Activated CD8-positive, alpha-beta T cell treated with anti-CD3 and anti-CD28 coated beads for 36 hours (primary cell): ENCODE measurements at regions not wholly inside any gene's neighbourhood (a gene's known extent, or its start where the extent isn't known, plus 50 kb on each side); places are given as distances from the start of the nearest gene placed in this dataset.

ENCODE experiments used
- ATAC-seq: fragments of 200-7000 bp; cut with Tn5 transposase; one replicate; pipeline ENCODE4 v1.10.0; 2021; ENCODE audit warnings: mild to moderate bottlenecking, moderate library complexity
- CTCF ChIA-PET: fragments of 350-600 bp; sonication (Branson Sonifier 250); formaldehyde crosslinking; loops from one replicate; lab custom pipeline; 2021; ENCODE audit warnings: antibody characterized with exemption; lab: Charles Lee
- POLR2A ChIA-PET: fragments of 350-600 bp; sonication (Branson Sonifier 250); formaldehyde crosslinking; loops from one replicate; lab custom pipeline; 2021; ENCODE audit warnings: antibody characterized with exemption; lab: Charles Lee
- DNase-seq: peaks from one replicate; pipeline ENCODE4 v3.0.0-alpha.2; 2020
- H3K27ac Mint-ChIP-seq: one replicate; pipeline ENCODE4 v1.8.0; 2021; ENCODE audit warnings: mild to moderate bottlenecking, mixed read lengths
- H3K27me3 Mint-ChIP-seq: one replicate; pipeline ENCODE4 v1.8.0; 2021; ENCODE audit warnings: mixed read lengths
- H3K36me3 Mint-ChIP-seq: one replicate; pipeline ENCODE4 v1.8.0; 2021; ENCODE audit warnings: low read depth, mixed read lengths
- H3K4me1 Mint-ChIP-seq: one replicate; pipeline ENCODE4 v1.8.0; 2021; ENCODE audit warnings: low read depth, mixed read lengths
- H3K4me3 Mint-ChIP-seq: one replicate; pipeline ENCODE4 v1.8.0; 2021; ENCODE audit warnings: mild to moderate bottlenecking, moderate library complexity, mixed read lengths
- H3K9me3 Mint-ChIP-seq: one replicate; pipeline ENCODE4 v1.8.0; 2021; ENCODE audit warnings: mixed read lengths
- intact Hi-C: fragments of 100-400 bp; cut with micrococcal nuclease; formaldehyde crosslinking; loops from one replicate; pipeline ENCODE4 v1.10.0; 2022
- TF ChIP-seq, protein P1 (sequence below): fragments of 200-600 bp; IDR thresholded peaks from one replicate; pipeline ENCODE4 v1.8.0; 2022; ENCODE audit warnings: antibody characterized with exemption, mild to moderate bottlenecking

- TF ChIP-seq, protein P1, sequence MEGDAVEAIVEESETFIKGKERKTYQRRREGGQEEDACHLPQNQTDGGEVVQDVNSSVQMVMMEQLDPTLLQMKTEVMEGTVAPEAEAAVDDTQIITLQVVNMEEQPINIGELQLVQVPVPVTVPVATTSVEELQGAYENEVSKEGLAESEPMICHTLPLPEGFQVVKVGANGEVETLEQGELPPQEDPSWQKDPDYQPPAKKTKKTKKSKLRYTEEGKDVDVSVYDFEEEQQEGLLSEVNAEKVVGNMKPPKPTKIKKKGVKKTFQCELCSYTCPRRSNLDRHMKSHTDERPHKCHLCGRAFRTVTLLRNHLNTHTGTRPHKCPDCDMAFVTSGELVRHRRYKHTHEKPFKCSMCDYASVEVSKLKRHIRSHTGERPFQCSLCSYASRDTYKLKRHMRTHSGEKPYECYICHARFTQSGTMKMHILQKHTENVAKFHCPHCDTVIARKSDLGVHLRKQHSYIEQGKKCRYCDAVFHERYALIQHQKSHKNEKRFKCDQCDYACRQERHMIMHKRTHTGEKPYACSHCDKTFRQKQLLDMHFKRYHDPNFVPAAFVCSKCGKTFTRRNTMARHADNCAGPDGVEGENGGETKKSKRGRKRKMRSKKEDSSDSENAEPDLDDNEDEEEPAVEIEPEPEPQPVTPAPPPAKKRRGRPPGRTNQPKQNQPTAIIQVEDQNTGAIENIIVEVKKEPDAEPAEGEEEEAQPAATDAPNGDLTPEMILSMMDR = no peak
- H3K4me1 Mint-ChIP-seq = no peaks in the 10 kb centered on the region
- no peak overlapping the region for H3K4me3 Mint-ChIP-seq
- ChIA-PET POLR2A (no interaction called here), CTCF (no interaction called here)
- DNase-seq (no peak), ATAC-seq (no peak)
- H3K27ac Mint-ChIP-seq = no peak overlapping the region
- H3K9me3 Mint-ChIP-seq = no peaks in the 10 kb centered on the region
- intact Hi-C loops = no loop called here
- H3K27me3 Mint-ChIP-seq = peaks cover 3% of the 10 kb centered on the region
- no peaks in the 10 kb centered on the region for H3K36me3 Mint-ChIP-seq
Measured at GRCh38 chr14:104515059-104515810, 64.3 kb upstream of the C14orf180 start.

DNA sequence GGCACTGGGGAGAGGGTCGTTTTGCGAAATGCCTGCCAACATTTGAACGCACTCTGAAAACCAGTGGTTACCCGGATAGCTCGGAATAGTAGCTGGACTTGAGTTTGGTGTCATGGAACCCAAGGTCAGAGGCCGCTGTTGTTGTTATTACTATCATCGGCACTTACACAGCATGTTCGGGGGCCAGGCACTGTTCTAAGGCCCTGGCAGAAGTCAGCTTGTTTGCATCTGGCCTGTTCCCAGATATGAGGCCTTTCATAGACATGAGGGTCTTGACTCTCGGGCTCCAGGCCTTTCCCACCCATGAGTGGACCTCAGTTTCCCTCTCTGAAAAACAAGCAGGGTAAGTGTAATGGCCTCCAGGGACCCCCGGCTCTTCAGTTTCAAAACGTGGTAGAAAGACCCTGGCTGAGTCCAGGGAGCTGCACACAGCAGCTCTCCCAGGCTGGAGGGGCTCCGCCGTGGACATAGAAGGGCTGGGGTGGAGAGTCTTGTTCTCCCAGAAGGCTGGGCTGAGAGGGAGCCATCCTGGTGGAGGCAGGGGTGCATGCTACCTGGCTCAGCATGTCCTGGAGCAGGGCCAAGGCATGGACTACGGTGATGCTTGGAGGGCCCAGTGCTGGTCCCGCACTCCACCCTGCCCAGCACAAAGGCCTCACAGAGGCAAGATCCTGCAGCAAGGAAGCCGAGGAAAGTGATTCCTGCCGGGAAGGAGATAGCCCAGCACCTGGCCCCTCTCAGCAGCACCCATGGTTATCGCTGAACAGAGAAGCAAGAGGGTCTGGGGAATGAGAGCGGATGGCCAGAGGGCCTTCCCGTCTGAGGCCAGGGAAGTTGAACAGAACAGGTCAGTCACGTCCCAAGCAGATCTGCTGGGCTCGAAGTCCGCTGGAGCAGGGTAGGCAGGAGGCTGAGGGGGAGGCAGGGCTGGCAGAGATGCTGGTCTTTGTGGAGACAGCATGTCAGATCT, 63.5 kb upstream of the C14orf180 start:
- no peak overlapping the region for H3K27ac Mint-ChIP-seq
- peaks cover 3% of the 10 kb centered on the region for H3K27me3 Mint-ChIP-seq
- DNase-seq (no peak), ATAC-seq (no peak)
- TF ChIP-seq, protein P1 = no peak
- ChIA-PET POLR2A (no interaction called here), CTCF (no interaction called here)
- no peaks in the 10 kb centered on the region for H3K9me3 Mint-ChIP-seq
- no peak overlapping the region for H3K4me3 Mint-ChIP-seq
- no peaks in the 10 kb centered on the region for H3K4me1 Mint-ChIP-seq
- no peaks in the 10 kb centered on the region for H3K36me3 Mint-ChIP-seq
- intact Hi-C loops = no loop called here

DNA sequence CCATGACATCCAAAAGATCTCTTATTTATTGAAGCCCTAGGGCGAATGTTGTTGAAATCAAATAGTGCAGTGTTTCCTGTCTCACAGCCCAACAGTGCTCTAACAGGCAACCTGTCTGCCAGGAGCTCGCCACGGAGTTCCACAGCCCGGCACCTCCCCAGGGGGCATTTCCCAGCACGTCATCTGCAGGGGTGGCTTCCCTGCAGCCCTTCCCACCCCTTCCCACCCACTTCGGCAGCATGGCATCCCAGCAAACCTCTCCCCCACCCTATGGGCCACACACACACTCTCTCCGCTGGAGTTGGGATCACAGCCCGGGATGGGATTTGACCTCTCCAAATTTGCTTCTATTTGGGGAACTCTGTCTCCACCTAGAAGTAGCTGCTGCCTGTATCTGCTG, 62.7 kb upstream of the C14orf180 start:
- POLR2A ChIA-PET = no interaction called here
- H3K36me3 Mint-ChIP-seq = no peaks in the 10 kb centered on the region
- no peak for ATAC-seq

GRCh38 chr14:104517426-104517825, 62.1 kb upstream of the C14orf180 start:
- intact Hi-C loops = no loop called here
- Mint-ChIP-seq H3K4me3 (no peak overlapping the region), H3K4me1 (no peaks in the 10 kb centered on the region), H3K9me3 (no peaks in the 10 kb centered on the region), H3K27me3 (peaks cover 3% of the 10 kb centered on the region), H3K27ac (no peak overlapping the region), H3K36me3 (no peaks in the 10 kb centered on the region)
- TF ChIP-seq, protein P1 = no peak
- ChIA-PET POLR2A (no interaction called here), CTCF (no interaction called here)
- no peak for DNase-seq
- no peak for ATAC-seq

More for the DNA sequence above, 62.7 kb upstream of the C14orf180 start:
- CTCF ChIA-PET = no interaction called here
- H3K9me3 Mint-ChIP-seq = no peaks in the 10 kb centered on the region
- intact Hi-C loops = no loop called here
- no peak overlapping the region for H3K27ac Mint-ChIP-seq
- no peaks in the 10 kb centered on the region for H3K4me1 Mint-ChIP-seq
- TF ChIP-seq, protein P1 = no peak
- peaks cover 3% of the 10 kb centered on the region for H3K27me3 Mint-ChIP-seq
- no peak overlapping the region for H3K4me3 Mint-ChIP-seq
- no peak for DNase-seq

- ChIA-PET CTCF (no interaction called here), POLR2A (no interaction called here)
Measured at GRCh38 chr14:104517867-104518266, 61.7 kb upstream of the C14orf180 start.

More at GRCh38 chr14:104517867-104518266, 61.7 kb upstream of the C14orf180 start:
- Mint-ChIP-seq H3K4me1 (no peaks in the 10 kb centered on the region), H3K9me3 (no peaks in the 10 kb centered on the region), H3K36me3 (no peaks in the 10 kb centered on the region), H3K27ac (no peak overlapping the region), H3K4me3 (no peak overlapping the region), H3K27me3 (peaks cover 3% of the 10 kb centered on the region)
- intact Hi-C loops = no loop called here
- TF ChIP-seq, protein P1 = no peak
- no peak for ATAC-seq
- DNase-seq = no peak
